ENCODE measurements at regions not wholly inside any gene's neighbourhood (a gene's known extent, or its start where the extent isn't known, plus 50 kb on each side); places are given as distances from the start of the nearest gene placed in this dataset.
"Not testable (repeated sequence)": the region's sequence is repeated elsewhere in the genome, so short reads cannot be mapped to it uniquely, and the experiment has no call there.

GRCh38 chr2:235433860-235434259, 60.0 kb upstream of the AGAP1 start:
- peak overlapping the region in 1 of 4 donors; percentile 34 for H3K27ac ChIP-seq
- H3K4me1 ChIP-seq: peaks cover 0 to 11% (median 0%) of the 10 kb centered on the region in 4 donors
- no peak for DNase-seq
- WGBS, 2 donors: 33 to 41% methylated on average over 4 of the region's 4 CpGs
- intact Hi-C loops (cut with DNase I): loop anchor here (5.0 to 10.0 kb wide), 2 partner anchors 158 to 241 kb away; no protein-coding TSS in a partner anchor
- no peaks in the 10 kb centered on the region for H3K36me3 ChIP-seq
- no peak overlapping the region for H3K4me3 ChIP-seq
- no peak for TF ChIP-seq POLR2A (IDR thresholded peaks at IDR 0.05)
- peak in 2 of 4 experiments; percentile 6 to 19 for TF ChIP-seq CTCF (IDR thresholded peaks at IDR 0.05)
- H3K27me3 ChIP-seq: no peaks in the 10 kb centered on the region
- H3K9me3 ChIP-seq: no peaks in the 10 kb centered on the region

- Histone ChIP-seq H3K4me1 (no peaks in the 10 kb centered on the region), H3K36me3 (no peaks in the 10 kb centered on the region), H3K4me3 (no peak overlapping the region), H3K27me3 (no peaks in the 10 kb centered on the region), H3K27ac (no peak overlapping the region), H3K9me3 (no peaks in the 10 kb centered on the region)
- 78 to 85% methylated on average over 18 of the region's 18 CpGs for WGBS, 2 donors
- DNase-seq: no peak
- intact Hi-C loops (cut with DNase I): loop anchor here (10.0 kb wide), 1 partner anchor 235 kb away; no protein-coding TSS in a partner anchor
- TF ChIP-seq CTCF (IDR thresholded peaks at IDR 0.05) (no peak), EP300 (IDR thresholded peaks at IDR 0.05) (no peak), POLR2A (IDR thresholded peaks at IDR 0.05) (no peak), POLR2AphosphoS5 (IDR thresholded peaks at IDR 0.05) (no peak)
Measured at GRCh38 chr2:235439959-235440662, 53.7 kb upstream of the AGAP1 start.

GRCh38 chr2:235443580-235443979, 50.3 kb upstream of the AGAP1 start:
- intact Hi-C loops (cut with DNase I); H3K9me3 ChIP-seq; DNase-seq; H3K36me3 ChIP-seq; H3K4me3 ChIP-seq; H3K27ac ChIP-seq; H3K4me1 ChIP-seq; H3K27me3 ChIP-seq: not testable (repeated sequence)
- WGBS, 2 donors: 76 to 78% methylated on average over 6 of the region's 6 CpGs

Data from sigmoid colon (tissue), 6 donors.